H7 (cell line): ENCODE measurements at regions not wholly inside any gene's neighbourhood (a gene's known extent, or its start where the extent isn't known, plus 50 kb on each side); places are given as distances from the start of the nearest gene placed in this dataset.
A peak's percentile ranks its signal among the peaks of the same experiment; 100 is the strongest.

Experiments
- DNase-seq: peaks from one replicate; pipeline ENCODE4 v3.0.0; 2012
- H3K27me3 ChIP-seq: 2 replicates; pipeline ENCODE4 v1.6.0; 2011; ENCODE audit warnings: mild to moderate bottlenecking, low read length; ENCODE audit not compliant: control insufficient read depth, insufficient read depth
- H3K36me3 ChIP-seq: replicated peaks from 2 replicates; pipeline ENCODE4 v1.5.1; 2011; ENCODE audit warnings: low read length; ENCODE audit not compliant: control insufficient read depth, insufficient read depth
- H3K4me3 ChIP-seq: 2 replicates; pipeline ENCODE4 v1.5.1; 2011; ENCODE audit warnings: low read depth, mild to moderate bottlenecking, control low read depth, low read length, moderate library complexity; ENCODE audit not compliant: insufficient read depth

GRCh38 chr13:63948045-63948444, 2532.4 kb upstream of the PCDH20 start:
- Histone ChIP-seq H3K4me3 (no peak overlapping the region), H3K36me3 (no peaks in the 10 kb centered on the region), H3K27me3 (no peaks in the 10 kb centered on the region)
- DNase-seq, result no peak

GRCh38 chr13:63944911-63945310, 2529.3 kb upstream of the PCDH20 start:
- no peak for DNase-seq
- Histone ChIP-seq H3K27me3 (no peaks in the 10 kb centered on the region), H3K36me3 (no peaks in the 10 kb centered on the region), H3K4me3 (no peak overlapping the region)

- no peak for DNase-seq
These were observed 2526.7 kb upstream of the PCDH20 start for GRCh38 chr13:63942372-63942771.

GRCh38 chr13:63938851-63939250, 2523.2 kb upstream of the PCDH20 start:
- no peak overlapping the region for H3K4me3 ChIP-seq
- H3K36me3 ChIP-seq, result no peaks in the 10 kb centered on the region
- H3K27me3 ChIP-seq, result no peaks in the 10 kb centered on the region
- no peak for DNase-seq

More at GRCh38 chr13:63942372-63942771, 2526.7 kb upstream of the PCDH20 start:
- no peak overlapping the region for H3K4me3 ChIP-seq
- no peaks in the 10 kb centered on the region for H3K36me3 ChIP-seq
- H3K27me3 ChIP-seq, result no peaks in the 10 kb centered on the region

- Histone ChIP-seq H3K36me3 (no peaks in the 10 kb centered on the region), H3K27me3 (no peaks in the 10 kb centered on the region), H3K4me3 (no peak overlapping the region)
- DNase-seq, result peak; percentile 0
These were observed 2494.9 kb upstream of the PCDH20 start for GRCh38 chr13:63910511-63910910.

GRCh38 chr13:63909726-63910375, 2494.2 kb upstream of the PCDH20 start:
- no peak for DNase-seq
- Histone ChIP-seq H3K4me3 (no peak overlapping the region), H3K27me3 (no peaks in the 10 kb centered on the region), H3K36me3 (no peaks in the 10 kb centered on the region)

GRCh38 chr13:63902141-63902540, 2486.5 kb upstream of the PCDH20 start:
- no peak for DNase-seq
- H3K36me3 ChIP-seq, result no peaks in the 10 kb centered on the region
- no peak overlapping the region for H3K4me3 ChIP-seq
- H3K27me3 ChIP-seq, result no peaks in the 10 kb centered on the region

- no peak for DNase-seq
These were observed 2486.0 kb upstream of the PCDH20 start for GRCh38 chr13:63901630-63902029.

GRCh38 chr13:63900406-63900805, 2484.8 kb upstream of the PCDH20 start:
- Histone ChIP-seq H3K36me3 (no peaks in the 10 kb centered on the region), H3K27me3 (no peaks in the 10 kb centered on the region), H3K4me3 (no peak overlapping the region)
- DNase-seq, result no peak

More at GRCh38 chr13:63901630-63902029, 2486.0 kb upstream of the PCDH20 start:
- no peak overlapping the region for H3K4me3 ChIP-seq
- no peaks in the 10 kb centered on the region for H3K27me3 ChIP-seq
- no peaks in the 10 kb centered on the region for H3K36me3 ChIP-seq

GRCh38 chr13:63896321-63896720, 2480.7 kb upstream of the PCDH20 start:
- Histone ChIP-seq H3K4me3 (no peak overlapping the region), H3K27me3 (no peaks in the 10 kb centered on the region), H3K36me3 (no peaks in the 10 kb centered on the region)
- no peak for DNase-seq

- DNase-seq, result no peak
- no peaks in the 10 kb centered on the region for H3K27me3 ChIP-seq
- H3K36me3 ChIP-seq, result no peaks in the 10 kb centered on the region
- H3K4me3 ChIP-seq, result no peak overlapping the region
These were observed 2466.4 kb upstream of the PCDH20 start for GRCh38 chr13:63882052-63882451.

- H3K4me3 ChIP-seq, result no peak overlapping the region
- DNase-seq, result no peak
- no peaks in the 10 kb centered on the region for H3K27me3 ChIP-seq
- H3K36me3 ChIP-seq, result no peaks in the 10 kb centered on the region
These were observed 2465.1 kb upstream of the PCDH20 start for GRCh38 chr13:63880705-63881104.

- DNase-seq, result no peak
- Histone ChIP-seq H3K4me3 (no peak overlapping the region), H3K27me3 (no peaks in the 10 kb centered on the region), H3K36me3 (no peaks in the 10 kb centered on the region)
These were observed 2458.3 kb upstream of the PCDH20 start for GRCh38 chr13:63873936-63874335.

GRCh38 chr13:63864171-63864902, 2448.7 kb upstream of the PCDH20 start:
- H3K36me3 ChIP-seq, result no peaks in the 10 kb centered on the region
- H3K27me3 ChIP-seq, result no peaks in the 10 kb centered on the region
- H3K4me3 ChIP-seq, result no peak overlapping the region
- DNase-seq, result no peak

- Histone ChIP-seq H3K4me3 (no peak overlapping the region), H3K36me3 (no peaks in the 10 kb centered on the region), H3K27me3 (no peaks in the 10 kb centered on the region)
- DNase-seq, result no peak
These were observed 2439.9 kb upstream of the PCDH20 start for GRCh38 chr13:63855457-63856118.
